HG03460 (cell line): ENCODE measurements at regions not wholly inside any gene's neighbourhood (a gene's known extent, or its start where the extent isn't known, plus 50 kb on each side); places are given as distances from the start of the nearest gene placed in this dataset.
"Not testable (repeated sequence)": the region's sequence is repeated elsewhere in the genome, so short reads cannot be mapped to it uniquely, and the experiment has no call there.

Experiments
- ATAC-seq: cut with Tn5 transposase; IDR thresholded peaks from one replicate; pipeline ENCODE4 v1.9.1; 2021; ENCODE audit not compliant: unreplicated experiment

- ATAC-seq: no peak
Measured at GRCh38 chr18:10114717-10115463, 201.1 kb downstream of the VAPA start.

GRCh38 chr18:10116574-10116973 is 202.8 kb downstream of the VAPA start:
- ATAC-seq: no peak

GRCh38 chr18:10119528-10119927 is 205.7 kb downstream of the VAPA start:
- no peak for ATAC-seq

- no peak for ATAC-seq
Measured at GRCh38 chr18:10119991-10120390, 206.2 kb downstream of the VAPA start.

- ATAC-seq: no peak
Measured at GRCh38 chr18:10120622-10121021, 206.8 kb downstream of the VAPA start.

GRCh38 chr18:10121028-10121427 is 207.2 kb downstream of the VAPA start:
- ATAC-seq: no peak

GRCh38 chr18:10121786-10122515 is 208.1 kb downstream of the VAPA start:
- ATAC-seq: no peak

- no peak for ATAC-seq
Measured at GRCh38 chr18:10122988-10123950, 209.5 kb downstream of the VAPA start.

- no peak for ATAC-seq
Measured at GRCh38 chr18:10124071-10124470, 210.3 kb downstream of the VAPA start.

- ATAC-seq: no peak
Measured at GRCh38 chr18:10124557-10124956, 210.7 kb downstream of the VAPA start.

- no peak for ATAC-seq
Measured at GRCh38 chr18:10124967-10125366, 211.2 kb downstream of the VAPA start.

- no peak for ATAC-seq
Measured at GRCh38 chr18:10127729-10128128, 213.9 kb downstream of the VAPA start.

- ATAC-seq: no peak
Measured at GRCh38 chr18:10128921-10129501, 215.2 kb downstream of the VAPA start.

- no peak for ATAC-seq
Measured at GRCh38 chr18:10130606-10131005, 216.8 kb downstream of the VAPA start.

GRCh38 chr18:10131081-10131459 is 217.3 kb downstream of the VAPA start:
- ATAC-seq: no peak

- no peak for ATAC-seq
Measured at GRCh38 chr18:10131460-10132395, 217.9 kb downstream of the VAPA start.

- ATAC-seq: no peak
Measured at GRCh38 chr18:10133516-10133915, 219.7 kb downstream of the VAPA start.

GRCh38 chr18:10134204-10134603 is 220.4 kb downstream of the VAPA start:
- ATAC-seq: no peak

GRCh38 chr18:10134749-10135148 is 220.9 kb downstream of the VAPA start:
- ATAC-seq: not testable (repeated sequence)
